SH-SY5Y (cell line): ENCODE measurements at regions not wholly inside any gene's neighbourhood (a gene's known extent, or its start where the extent isn't known, plus 50 kb on each side); places are given as distances from the start of the nearest gene placed in this dataset.

Experiments used
- GATA2 ChIP-seq: IDR thresholded peaks from 2 replicates; pipeline ENCODE4 v1.6.1; 2011; ENCODE audit warnings: mild to moderate bottlenecking, low read depth, low read length
- GATA3 ChIP-seq: IDR thresholded peaks from 2 replicates; pipeline ENCODE4 v1.6.1; 2011; ENCODE audit warnings: low read depth, mild to moderate bottlenecking, low read length, moderate library complexity

DNA sequence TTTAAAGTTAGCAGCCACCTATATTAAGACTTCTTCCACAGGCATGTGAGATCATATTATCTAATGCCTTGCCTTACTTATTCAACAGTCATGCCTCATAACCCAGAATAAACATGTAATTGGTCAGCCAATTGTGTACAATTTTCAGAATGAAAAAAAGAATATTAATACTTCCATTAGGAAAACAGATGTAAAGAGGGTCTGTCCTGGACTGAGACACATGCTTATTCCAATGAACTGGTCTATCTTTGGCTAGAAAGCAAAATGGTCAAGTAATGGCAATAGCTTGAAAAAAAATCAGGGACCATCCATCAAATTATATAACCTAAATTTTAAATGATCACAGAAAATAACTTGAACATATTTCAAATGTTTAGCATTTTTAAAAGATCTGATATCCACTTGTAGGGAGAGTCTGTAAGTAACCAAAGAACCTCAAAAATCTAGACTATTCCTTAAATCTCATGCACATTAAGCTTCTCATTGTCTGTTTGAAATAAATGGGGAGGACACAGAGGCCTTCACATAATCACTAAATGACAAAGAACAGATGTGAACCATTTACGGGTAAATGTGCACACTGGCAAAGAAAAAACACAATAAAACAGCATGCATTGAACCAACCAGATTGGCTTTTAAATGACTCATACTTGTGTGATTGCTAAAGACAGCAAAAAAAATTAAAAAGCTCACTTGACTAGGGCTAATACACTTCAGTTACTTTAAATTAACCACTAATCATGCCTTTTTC lies 568.8 kb upstream of the PCDH15 start:
- no peak for TF ChIP-seq GATA3
- TF ChIP-seq GATA2, result no peak

DNA sequence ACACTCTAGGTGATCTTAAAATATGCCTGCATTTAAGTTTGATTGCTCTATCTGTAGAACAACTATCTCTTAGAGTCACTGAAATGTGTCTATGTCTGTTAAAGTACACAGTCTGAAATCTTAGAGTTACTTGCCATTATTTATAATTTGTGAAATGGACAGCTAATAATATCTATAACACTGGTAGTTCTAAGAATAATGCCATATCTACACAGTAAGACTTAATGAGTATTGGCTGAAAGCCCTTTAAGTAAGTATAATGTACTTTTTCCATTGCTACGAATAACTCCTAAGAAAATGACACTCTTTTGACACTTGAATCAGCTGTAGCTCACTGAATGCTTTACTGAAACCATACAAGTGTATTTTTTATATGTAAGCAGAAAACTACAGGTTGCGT lies 567.4 kb upstream of the PCDH15 start:
- no peak for TF ChIP-seq GATA2
- TF ChIP-seq GATA3, result no peak

DNA sequence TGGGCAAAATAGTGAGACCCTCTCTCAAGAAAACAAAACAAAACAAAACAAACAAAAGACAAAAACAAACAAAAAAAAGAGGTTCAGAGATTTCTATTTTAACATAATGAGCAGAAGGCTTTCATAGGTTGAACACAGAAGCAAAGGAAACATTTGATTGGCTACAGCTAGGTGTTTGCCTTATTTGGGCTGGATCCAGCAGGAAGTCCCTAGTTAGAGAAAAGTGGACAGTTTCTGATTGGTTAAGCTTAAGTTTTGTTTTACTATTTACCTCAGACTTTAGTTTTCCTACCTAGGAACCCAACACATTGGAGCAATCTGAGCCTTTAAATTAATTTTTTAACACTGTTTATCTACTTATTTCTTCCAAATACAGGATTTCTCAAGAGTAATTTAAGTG lies 566.5 kb upstream of the PCDH15 start:
- TF ChIP-seq GATA3 (no peak), GATA2 (no peak)

DNA sequence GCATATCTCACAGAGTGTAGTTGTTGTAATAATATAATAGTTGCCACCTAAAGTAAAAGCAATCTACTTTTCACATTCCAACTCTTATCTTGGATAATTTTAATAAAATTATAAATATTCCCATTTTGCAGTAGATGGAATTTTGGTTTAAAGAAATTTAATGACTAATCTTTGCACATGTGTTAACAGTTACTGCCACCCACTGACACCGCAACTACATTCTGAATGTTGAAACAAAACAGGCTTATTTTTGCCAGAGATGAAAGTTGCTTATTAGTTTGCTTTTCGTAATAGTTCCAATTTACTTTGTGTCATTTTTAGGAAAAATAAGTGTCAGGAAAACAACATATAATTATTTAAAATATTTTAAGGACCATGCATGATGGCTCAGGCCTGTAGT lies 557.5 kb upstream of the PCDH15 start:
- TF ChIP-seq GATA2 (no peak), GATA3 (no peak)

DNA sequence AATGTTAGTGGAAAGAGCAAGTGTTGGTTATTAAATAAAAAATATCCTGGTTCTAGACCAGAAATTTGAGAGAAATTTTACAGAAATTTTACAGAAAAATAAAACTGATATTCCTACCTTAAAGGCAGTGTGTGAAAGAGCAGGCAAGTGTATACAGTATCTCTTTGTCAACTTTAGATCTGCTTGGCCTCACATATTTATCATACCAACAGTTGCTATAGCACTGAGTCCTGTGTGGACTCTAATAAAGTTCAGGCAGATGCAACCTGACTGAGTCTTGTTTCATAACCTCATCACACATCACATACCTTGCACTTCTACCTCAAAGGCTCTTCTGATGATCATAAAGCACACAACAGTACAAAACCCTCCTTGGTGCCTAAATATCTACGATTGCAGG lies 552.4 kb upstream of the PCDH15 start:
- TF ChIP-seq GATA3 (no peak), GATA2 (no peak)

DNA sequence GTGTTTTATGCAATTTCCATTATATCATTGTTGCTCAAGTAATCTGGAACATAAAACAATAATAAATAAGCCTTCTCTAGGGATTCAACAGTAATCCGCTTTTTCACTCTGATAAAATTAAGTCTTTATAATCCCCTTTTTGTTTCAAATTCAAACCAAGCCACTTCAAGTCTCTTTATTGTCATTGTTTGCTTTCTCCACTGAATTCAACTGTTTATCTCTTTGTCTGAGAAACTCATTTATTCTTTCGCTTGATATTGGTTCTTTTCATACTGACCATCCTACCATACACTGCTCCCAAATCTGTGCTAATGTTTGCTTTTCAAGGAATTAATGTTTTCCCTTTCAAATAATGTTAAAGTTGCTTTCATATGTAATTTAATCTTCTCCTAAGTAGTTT lies 550.4 kb upstream of the PCDH15 start:
- no peak for TF ChIP-seq GATA2
- TF ChIP-seq GATA3, result no peak

DNA sequence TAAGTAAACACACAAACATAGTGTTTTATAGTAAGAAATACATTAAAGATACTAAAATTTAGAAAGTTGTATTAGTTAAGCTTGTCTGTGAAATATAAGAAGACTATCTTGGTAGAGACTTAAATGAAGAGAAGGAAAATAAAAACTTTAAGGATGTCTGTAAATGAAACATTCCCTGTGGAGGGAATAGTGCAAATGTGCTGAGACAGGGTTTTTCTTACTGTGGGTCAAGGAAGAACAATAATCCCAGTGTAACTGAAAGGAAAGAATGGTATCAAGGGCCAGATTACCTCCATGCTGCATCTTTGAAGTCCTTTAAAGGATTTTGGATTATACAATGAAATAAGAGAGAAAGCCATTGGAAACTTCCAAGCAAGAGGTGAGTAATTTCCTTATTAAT lies 547.5 kb upstream of the PCDH15 start:
- TF ChIP-seq GATA2, result no peak
- no peak for TF ChIP-seq GATA3

DNA sequence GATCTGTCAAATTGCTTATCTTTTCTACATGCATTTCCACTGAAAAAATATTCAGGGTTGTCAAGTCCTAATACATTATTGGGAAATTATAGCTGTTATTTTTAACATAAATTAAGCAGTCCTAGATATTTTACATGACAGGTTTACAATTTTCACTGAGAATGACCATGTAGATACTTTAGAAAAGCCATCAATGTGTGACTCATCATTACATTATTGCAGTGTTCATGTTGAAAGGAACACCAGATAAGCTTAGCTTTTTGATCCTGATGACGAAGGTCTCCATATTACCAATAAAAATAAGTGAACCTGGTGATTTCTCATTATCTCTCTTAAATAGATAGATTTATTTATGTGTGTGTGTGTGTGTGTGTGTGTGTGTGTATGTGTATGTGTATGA lies 529.5 kb upstream of the PCDH15 start:
- TF ChIP-seq GATA2 (no peak), GATA3 (no peak)

DNA sequence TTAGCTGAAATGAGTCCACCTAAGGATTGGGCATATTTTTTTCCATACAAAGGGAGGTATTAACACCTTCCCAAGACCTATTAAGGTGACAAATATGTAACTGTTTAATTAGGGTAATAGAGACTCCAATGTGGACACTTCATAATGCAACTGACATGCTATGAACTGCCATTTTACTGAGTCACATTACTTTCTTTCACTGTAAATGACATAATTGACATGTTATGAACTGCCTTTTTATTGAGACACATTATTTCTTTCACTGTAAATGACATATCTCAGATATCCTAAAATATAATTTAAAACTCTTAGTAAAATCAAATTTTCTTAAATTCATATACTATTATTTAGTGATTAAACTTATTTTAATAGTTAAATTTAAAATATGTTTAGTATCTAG lies 528.8 kb upstream of the PCDH15 start:
- TF ChIP-seq GATA3 (no peak), GATA2 (no peak)

DNA sequence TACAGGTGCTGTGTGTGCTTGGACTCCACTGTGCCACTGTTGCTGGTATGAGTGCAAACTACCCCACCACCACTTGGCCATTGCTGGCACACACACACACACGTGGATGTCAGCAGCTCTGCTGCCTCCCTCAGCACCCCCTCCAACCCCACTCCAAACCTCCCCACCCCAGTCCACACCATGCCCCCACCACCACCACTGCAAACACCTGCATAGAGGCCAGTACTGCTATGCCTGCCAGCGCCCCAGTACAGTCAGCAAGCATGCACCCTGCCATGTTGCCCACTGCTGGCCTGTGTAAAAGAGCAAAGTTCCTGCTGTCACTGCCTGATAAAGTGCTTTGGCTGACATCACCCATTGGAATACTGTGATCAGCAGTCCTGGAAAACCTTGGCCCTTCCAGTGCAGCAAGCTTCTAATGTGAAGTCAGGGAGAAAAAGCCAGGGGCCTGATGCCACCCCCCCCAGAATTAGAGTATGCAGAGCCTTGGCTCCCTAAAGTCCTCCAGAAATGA lies 519.2 kb upstream of the PCDH15 start:
- TF ChIP-seq GATA2 (no peak), GATA3 (no peak)

DNA sequence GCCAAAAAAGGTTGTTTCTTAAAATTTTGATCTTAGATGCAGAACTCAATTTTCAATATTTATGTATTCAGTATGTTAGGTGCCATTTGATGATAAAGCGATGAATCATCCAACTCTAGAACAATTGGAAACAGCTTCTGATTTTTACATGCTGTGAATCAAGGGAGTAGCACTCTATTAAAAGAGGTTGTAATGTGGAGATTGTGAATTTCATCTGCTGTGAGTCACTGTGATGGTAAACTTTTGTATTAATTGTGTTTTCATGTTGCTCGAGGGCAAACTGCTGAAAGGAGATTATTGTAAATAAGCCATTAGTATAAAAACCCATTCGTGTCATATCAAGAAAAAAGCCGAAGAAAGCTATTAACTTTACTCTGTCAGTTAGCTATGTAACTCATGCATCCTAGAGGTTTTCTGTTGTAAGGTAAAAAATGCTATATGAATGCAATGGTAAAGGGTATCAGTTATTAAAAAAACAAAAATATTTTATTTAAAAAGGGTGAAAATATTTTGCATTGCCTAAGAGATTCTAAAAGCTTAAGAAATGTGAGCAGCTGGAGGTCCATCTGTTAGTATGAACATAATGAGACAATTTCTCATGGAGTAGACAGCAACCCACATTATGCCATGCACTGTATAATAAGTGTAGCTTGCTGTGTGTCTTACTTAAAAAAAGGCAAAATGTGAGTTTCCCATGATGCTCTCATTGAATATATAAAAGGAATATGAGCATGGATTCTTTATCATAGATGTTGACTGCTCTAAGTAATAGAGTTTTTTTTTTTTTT lies 511.0 kb upstream of the PCDH15 start:
- no peak for TF ChIP-seq GATA2
- TF ChIP-seq GATA3, result no peak

DNA sequence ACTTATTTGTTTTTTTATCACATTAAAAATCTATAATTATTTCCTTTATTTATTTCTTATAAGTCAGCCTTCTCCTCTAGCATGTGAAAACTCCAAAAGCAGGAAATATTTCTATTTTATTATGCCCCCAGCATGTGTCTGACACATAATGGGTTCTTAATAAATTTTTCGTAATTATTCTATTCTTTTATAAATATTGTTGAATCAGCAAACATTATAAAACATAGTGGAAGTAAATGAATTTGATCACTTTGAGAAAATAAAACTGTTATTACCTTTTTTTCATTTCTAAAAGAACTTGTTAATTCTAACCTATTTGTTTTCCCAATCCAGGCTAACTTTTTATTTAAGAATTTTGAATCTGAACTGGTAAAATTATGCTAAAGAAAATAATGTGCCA lies 509.1 kb upstream of the PCDH15 start:
- TF ChIP-seq GATA2 (no peak), GATA3 (no peak)

DNA sequence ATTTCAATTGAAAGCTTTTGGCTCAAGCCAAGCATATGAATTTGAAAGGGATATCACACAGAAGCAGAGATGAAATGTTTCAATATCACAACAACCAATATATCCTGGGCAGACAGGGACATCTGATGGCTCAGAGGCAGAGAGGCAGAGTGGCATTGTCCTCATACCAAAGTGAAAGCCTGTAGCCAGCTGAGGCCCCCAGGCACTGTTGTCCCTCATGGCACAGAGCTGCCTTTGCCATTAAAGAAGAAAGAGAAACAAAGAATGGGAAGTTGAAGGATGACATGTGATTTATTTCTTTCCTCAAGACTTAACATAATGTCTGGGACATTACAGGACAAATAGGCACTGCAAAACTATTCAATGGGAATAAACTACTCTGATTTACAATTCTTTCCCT lies 504.3 kb upstream of the PCDH15 start:
- TF ChIP-seq GATA3 (no peak), GATA2 (no peak)

DNA sequence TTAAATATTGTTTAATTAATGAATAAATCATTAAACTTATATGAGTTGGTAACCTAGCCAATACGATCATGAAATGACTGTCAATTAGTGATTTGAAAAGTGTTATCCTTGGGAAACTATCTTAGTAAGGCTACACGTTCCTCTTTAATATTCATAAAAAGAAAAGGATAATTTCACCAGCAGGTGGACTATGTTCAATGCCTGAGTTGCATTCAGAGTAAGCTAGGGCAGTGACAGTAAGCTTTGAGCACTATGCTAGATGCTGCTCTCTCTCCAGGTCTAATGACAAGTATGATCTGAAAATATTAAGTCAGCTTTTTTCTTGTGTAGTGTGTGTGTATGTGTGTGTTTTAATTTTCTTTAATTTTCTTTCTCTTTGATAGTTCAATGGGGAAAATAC lies 486.3 kb upstream of the PCDH15 start:
- TF ChIP-seq GATA2 (no peak), GATA3 (no peak)

DNA sequence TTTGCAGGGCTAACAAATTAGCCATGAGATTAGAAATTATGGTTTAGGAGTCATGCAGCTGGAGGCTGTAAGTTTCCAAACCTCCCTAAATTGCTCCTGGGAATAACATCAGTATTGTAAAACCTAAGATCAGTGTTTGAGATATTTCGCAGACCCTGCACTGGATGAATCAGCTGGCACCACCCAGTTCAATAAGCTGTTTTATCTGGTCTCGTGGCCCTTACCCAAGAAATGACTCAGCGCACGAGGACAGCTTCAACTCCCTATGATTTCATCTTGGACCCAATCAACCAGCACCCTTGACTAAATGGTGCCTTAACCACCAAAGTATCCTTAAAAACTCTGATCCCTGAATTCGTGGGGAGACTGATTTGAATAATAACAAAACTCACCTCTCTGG lies 482.0 kb upstream of the PCDH15 start:
- no peak for TF ChIP-seq GATA2
- no peak for TF ChIP-seq GATA3
